Mesothelial cell of epicardium (in vitro differentiated cells): ENCODE measurements at regions not wholly inside any gene's neighbourhood (a gene's known extent, or its start where the extent isn't known, plus 50 kb on each side); places are given as distances from the start of the nearest gene placed in this dataset.
A peak's percentile ranks its signal among the peaks of the same experiment; 100 is the strongest.

ENCODE experiments used
- DNase-seq, 2 experiments: peaks; one replicate each; pipeline ENCODE4 v3.0.0; 2021; ENCODE audit warnings: low spot score in 2 of 2; ENCODE audit not compliant: unreplicated experiment in 2 of 2
- H3K27ac Mint-ChIP-seq: 2 replicates; pipeline ENCODE4 v1.8.0; 2021; ENCODE audit warnings: mixed read lengths
- H3K27me3 Mint-ChIP-seq: 2 replicates; pipeline ENCODE4 v1.8.0; 2021; ENCODE audit warnings: low read depth, mixed read lengths
- H3K36me3 Mint-ChIP-seq: 2 replicates; pipeline ENCODE4 v1.8.0; 2021; ENCODE audit warnings: mixed read lengths
- H3K4me1 Mint-ChIP-seq: 2 replicates; pipeline ENCODE4 v1.8.0; 2021; ENCODE audit warnings: mixed read lengths
- H3K4me3 Mint-ChIP-seq: 2 replicates; pipeline ENCODE4 v1.8.0; 2021; ENCODE audit warnings: mild to moderate bottlenecking, moderate library complexity, mixed read lengths
- H3K9me3 Mint-ChIP-seq: 2 replicates; pipeline ENCODE4 v1.8.0; 2021; ENCODE audit warnings: mixed read lengths
- CTCF ChIP-seq: fragments of 200-600 bp; sonication (generic); IDR thresholded peaks from one replicate; pipeline ENCODE4 v1.5.0; 2021; ENCODE audit warnings: antibody characterized with exemption; ENCODE audit not compliant: unreplicated experiment

GRCh38 chr6:22668717-22669116 lies 99.4 kb downstream of the HDGFL1 start:
- Mint-ChIP-seq H3K27ac (peak overlapping the region; percentile 79), H3K27me3 (no peaks in the 10 kb centered on the region), H3K4me3 (no peak overlapping the region), H3K9me3 (no peaks in the 10 kb centered on the region), H3K4me1 (peaks cover 27% of the 10 kb centered on the region), H3K36me3 (no peaks in the 10 kb centered on the region)
- DNase-seq: no peak
- TF ChIP-seq CTCF: no peak

GRCh38 chr6:22670605-22671004 lies 101.2 kb downstream of the HDGFL1 start:
- peaks cover 8% of the 10 kb centered on the region for H3K9me3 Mint-ChIP-seq
- no peak for TF ChIP-seq CTCF
- H3K36me3 Mint-ChIP-seq: no peaks in the 10 kb centered on the region
- no peak overlapping the region for H3K4me3 Mint-ChIP-seq
- H3K4me1 Mint-ChIP-seq: peaks cover 27% of the 10 kb centered on the region
- DNase-seq: no peak
- peak overlapping the region; percentile 23 for H3K27ac Mint-ChIP-seq
- no peaks in the 10 kb centered on the region for H3K27me3 Mint-ChIP-seq

- TF ChIP-seq CTCF: no peak
- H3K36me3 Mint-ChIP-seq: no peaks in the 10 kb centered on the region
- H3K9me3 Mint-ChIP-seq: peaks cover 8% of the 10 kb centered on the region
- no peak overlapping the region for H3K4me3 Mint-ChIP-seq
- no peaks in the 10 kb centered on the region for H3K27me3 Mint-ChIP-seq
- H3K4me1 Mint-ChIP-seq: peaks cover 13% of the 10 kb centered on the region
- no peak overlapping the region for H3K27ac Mint-ChIP-seq
- DNase-seq: no peak
Observed at GRCh38 chr6:22673474-22673873, 104.1 kb downstream of the HDGFL1 start.

GRCh38 chr6:22680950-22681349 lies 111.6 kb downstream of the HDGFL1 start:
- Mint-ChIP-seq H3K4me1 (peaks cover 7% of the 10 kb centered on the region), H3K27ac (no peak overlapping the region), H3K36me3 (no peaks in the 10 kb centered on the region), H3K27me3 (no peaks in the 10 kb centered on the region), H3K4me3 (no peak overlapping the region), H3K9me3 (peaks cover 14% of the 10 kb centered on the region)
- TF ChIP-seq CTCF: no peak
- no peak for DNase-seq

- H3K4me1 Mint-ChIP-seq: peaks cover 8% of the 10 kb centered on the region
- H3K4me3 Mint-ChIP-seq: no peak overlapping the region
- H3K27ac Mint-ChIP-seq: no peak overlapping the region
- peaks cover 15% of the 10 kb centered on the region for H3K9me3 Mint-ChIP-seq
- no peak for DNase-seq
- TF ChIP-seq CTCF: no peak
- no peaks in the 10 kb centered on the region for H3K27me3 Mint-ChIP-seq
- H3K36me3 Mint-ChIP-seq: no peaks in the 10 kb centered on the region
Observed at GRCh38 chr6:22681761-22682160, 112.4 kb downstream of the HDGFL1 start.

GRCh38 chr6:22682979-22683378 lies 113.6 kb downstream of the HDGFL1 start:
- DNase-seq: no peak
- TF ChIP-seq CTCF: no peak

More at GRCh38 chr6:22682979-22683378, 113.6 kb downstream of the HDGFL1 start:
- no peaks in the 10 kb centered on the region for H3K27me3 Mint-ChIP-seq
- H3K27ac Mint-ChIP-seq: peak overlapping the region; percentile 69
- H3K9me3 Mint-ChIP-seq: peaks cover 15% of the 10 kb centered on the region
- no peak overlapping the region for H3K4me3 Mint-ChIP-seq
- no peaks in the 10 kb centered on the region for H3K36me3 Mint-ChIP-seq
- peaks cover 8% of the 10 kb centered on the region for H3K4me1 Mint-ChIP-seq
